Erythroblast (primary cell): ENCODE measurements at regions not wholly inside any gene's neighbourhood (a gene's known extent, or its start where the extent isn't known, plus 50 kb on each side); places are given as distances from the start of the nearest gene placed in this dataset.
A peak's percentile ranks its signal among the peaks of the same experiment; 100 is the strongest.

Source experiments
- DNase-seq, 2 experiments: peaks; one replicate each; lab custom pipeline; 2025; lab: John Stamatoyannopoulos, UW
- GATA1 ChIP-seq: IDR thresholded peaks from 2 replicates; pipeline ENCODE4 v1.6.1; 2011; ENCODE audit warnings: low read depth, mild to moderate bottlenecking, control low read depth, low read length, moderate library complexity
- POLR2A ChIP-seq: IDR thresholded peaks from 2 replicates; pipeline ENCODE4 v1.6.1; 2011; ENCODE audit warnings: mild to moderate bottlenecking, low read length

- DNase-seq: no peak
- TF ChIP-seq POLR2A: no peak
- no peak for TF ChIP-seq GATA1
These were observed 362.3 kb upstream of the MTPN start for GRCh38 chr7:136339464-136339863.

- DNase-seq: no peak
- TF ChIP-seq GATA1 (no peak), POLR2A (no peak)
These were observed 359.8 kb upstream of the MTPN start for GRCh38 chr7:136336932-136337331.

- DNase-seq: no peak
- no peak for TF ChIP-seq POLR2A
- no peak for TF ChIP-seq GATA1
These were observed 356.5 kb upstream of the MTPN start for GRCh38 chr7:136333636-136334035.

DNA sequence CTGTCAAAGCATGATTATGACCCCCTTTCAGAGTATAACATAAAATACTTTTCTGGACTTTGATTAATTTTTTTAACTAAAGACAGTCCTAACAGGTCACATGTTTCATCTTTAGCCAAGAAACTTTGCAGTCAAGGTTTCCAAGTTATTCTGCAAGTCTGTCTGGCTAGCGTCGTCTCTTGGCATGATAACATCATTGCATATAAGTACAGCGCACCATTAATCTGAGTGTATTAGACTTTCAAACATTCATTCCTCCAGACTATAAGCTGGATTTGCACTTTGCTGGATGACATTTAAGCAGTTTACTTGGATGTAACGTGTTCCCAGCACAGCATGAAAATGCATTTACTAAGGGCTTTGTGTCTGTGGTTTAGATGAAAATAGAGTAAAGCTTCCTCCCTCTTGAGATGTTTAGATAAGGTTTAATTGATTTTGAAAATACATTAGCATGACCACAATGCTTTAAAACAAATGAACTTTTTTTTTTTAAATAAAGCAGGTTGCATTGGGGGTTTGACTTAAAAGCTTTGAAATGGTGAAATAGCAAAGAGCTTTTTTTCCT lies 349.0 kb upstream of the MTPN start:
- no peak for TF ChIP-seq GATA1
- TF ChIP-seq POLR2A: no peak
- no peak for DNase-seq

GRCh38 chr7:136325578-136325977 lies 348.4 kb upstream of the MTPN start:
- TF ChIP-seq GATA1: no peak
- TF ChIP-seq POLR2A: no peak
- no peak for DNase-seq

GRCh38 chr7:136325027-136325426 lies 347.9 kb upstream of the MTPN start:
- no peak for DNase-seq
- TF ChIP-seq GATA1 (no peak), POLR2A (no peak)

GRCh38 chr7:136324073-136324704 lies 347.0 kb upstream of the MTPN start:
- no peak for TF ChIP-seq GATA1
- TF ChIP-seq POLR2A: no peak
- peak in 1 of 2 experiments; percentile 2 for DNase-seq

GRCh38 chr7:136312592-136312991 lies 335.4 kb upstream of the MTPN start:
- TF ChIP-seq GATA1 (no peak), POLR2A (no peak)
- no peak for DNase-seq

- DNase-seq: no peak
- TF ChIP-seq POLR2A: no peak
- no peak for TF ChIP-seq GATA1
These were observed 332.2 kb upstream of the MTPN start for GRCh38 chr7:136309407-136309806.

DNA sequence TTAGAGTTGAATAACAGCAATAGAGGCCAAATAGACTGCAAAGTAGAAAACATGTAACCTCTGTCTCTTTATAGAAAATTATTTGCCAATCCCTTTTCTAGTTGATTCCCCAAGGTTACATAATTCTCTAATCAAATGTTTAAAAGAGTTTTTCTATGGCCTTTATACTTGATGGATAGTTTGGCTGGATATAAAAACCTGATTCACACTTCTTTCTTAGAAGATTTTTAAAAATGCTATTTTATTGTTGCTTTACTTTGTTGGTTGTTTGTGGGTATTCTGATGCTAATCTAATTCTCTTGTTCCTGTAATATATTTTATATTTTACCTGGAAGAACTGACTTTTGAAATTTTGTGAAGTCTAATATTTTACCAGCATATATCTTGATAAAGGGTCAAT lies 331.1 kb upstream of the MTPN start:
- DNase-seq: no peak
- no peak for TF ChIP-seq GATA1
- no peak for TF ChIP-seq POLR2A

- TF ChIP-seq GATA1 (no peak), POLR2A (no peak)
- DNase-seq: no peak
These were observed 326.0 kb upstream of the MTPN start for GRCh38 chr7:136303162-136303561.

DNA sequence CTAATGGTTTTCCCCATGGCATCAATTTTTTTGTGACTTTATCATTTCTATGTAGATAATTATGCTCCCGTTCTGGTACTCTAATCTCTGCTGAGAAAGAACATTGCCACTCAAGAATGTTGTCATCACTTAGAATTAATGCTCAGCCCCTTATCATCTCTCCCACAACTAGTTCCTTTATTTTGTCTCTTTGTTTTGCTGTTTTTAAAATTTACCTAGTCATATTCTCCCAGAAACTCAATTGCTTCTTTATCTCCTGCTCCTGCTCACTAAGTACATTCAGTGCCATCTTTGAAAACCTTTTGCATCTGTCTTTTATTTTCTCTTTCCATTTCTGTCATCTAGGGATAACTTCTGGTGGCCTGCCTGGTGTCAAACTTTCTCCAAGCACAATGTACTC lies 324.9 kb upstream of the MTPN start:
- DNase-seq: no peak
- TF ChIP-seq POLR2A: no peak
- TF ChIP-seq GATA1: no peak

DNA sequence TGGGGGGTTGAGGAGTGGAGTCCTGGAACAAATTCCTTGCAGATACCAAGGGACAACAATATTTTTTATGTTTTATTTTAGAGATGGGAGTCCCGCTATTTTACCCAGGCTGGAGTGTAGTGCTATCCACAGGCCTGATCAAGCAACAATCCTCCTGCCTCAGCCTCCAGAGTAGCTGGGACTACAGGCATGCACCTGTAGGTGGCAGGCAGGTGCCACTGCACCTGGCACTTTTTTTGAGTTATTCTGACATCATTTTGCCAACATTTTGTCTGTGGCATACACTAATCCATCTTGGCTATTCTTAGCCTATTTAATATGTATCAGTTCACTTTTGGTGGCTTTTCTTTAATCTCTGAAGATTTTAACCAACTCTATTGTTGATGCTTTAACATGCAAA lies 317.8 kb upstream of the MTPN start:
- no peak for TF ChIP-seq POLR2A
- TF ChIP-seq GATA1: no peak
- no peak for DNase-seq

DNA sequence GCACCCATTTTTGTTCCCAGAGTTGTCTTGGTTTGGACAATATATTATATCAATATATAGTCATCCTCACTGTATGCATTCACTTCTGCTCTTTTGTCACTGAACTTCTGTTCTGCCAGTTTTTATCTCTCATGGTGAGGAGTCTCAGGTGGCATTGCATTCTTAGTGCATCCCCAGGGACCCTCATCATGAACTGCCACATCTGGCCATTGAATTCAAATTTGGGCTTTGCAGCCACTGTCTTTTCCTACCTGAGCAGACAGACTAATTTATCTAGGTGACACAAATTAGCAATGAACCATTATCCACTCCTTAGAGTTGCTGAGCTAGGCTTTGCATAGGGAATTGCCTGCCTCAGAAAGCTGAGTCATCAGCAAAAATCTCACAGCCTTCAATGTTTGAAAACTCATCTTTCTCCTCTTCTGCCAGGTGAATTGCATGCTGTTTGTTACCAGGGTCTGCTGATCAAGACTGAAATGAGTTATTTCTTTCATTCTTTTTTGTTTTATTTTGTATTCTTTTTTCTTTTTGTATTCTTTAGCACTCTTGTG lies 316.8 kb upstream of the MTPN start:
- no peak for DNase-seq
- TF ChIP-seq POLR2A: no peak
- TF ChIP-seq GATA1: no peak

DNA sequence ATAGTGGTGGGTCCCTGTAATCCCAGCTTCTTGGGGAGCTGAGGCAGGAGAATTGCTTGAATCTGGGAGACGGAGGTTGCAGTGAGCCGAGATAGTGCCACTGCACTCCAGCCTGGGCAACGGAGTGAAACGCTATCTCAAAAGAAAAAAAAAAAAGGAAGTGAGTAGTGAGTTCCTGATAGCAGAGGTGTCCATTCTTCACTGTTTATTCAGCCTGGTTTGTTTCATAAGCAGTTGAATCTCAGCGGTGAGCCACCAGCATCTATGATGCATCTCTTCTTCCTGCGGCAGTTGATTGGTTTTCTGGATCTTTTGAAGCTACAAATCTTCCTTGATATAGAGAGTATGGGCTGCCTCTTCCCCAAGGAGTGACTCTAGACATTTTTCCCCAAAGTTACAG lies 316.1 kb upstream of the MTPN start:
- DNase-seq: no peak
- TF ChIP-seq POLR2A: no peak
